Parathyroid adenoma (tissue), 2 donors: ENCODE measurements at regions not wholly inside any gene's neighbourhood (a gene's known extent, or its start where the extent isn't known, plus 50 kb on each side); places are given as distances from the start of the nearest gene placed in this dataset.
"Not testable (repeated sequence)": the region's sequence is repeated elsewhere in the genome, so short reads cannot be mapped to it uniquely, and the experiment has no call there.

Experiments
- H2AFZ ChIP-seq: fragments of 300-600 bp; sonication (generic); one replicate; pipeline ENCODE4 v1.7.0; 2017; ENCODE audit warnings: antibody characterized with exemption, mild to moderate bottlenecking
- H3K27ac ChIP-seq: fragments of 300-600 bp; sonication (generic); one replicate; pipeline ENCODE4 v1.7.0; 2017
- H3K27me3 ChIP-seq: fragments of 300-600 bp; sonication (generic); one replicate; pipeline ENCODE4 v1.7.0; 2017; ENCODE audit warnings: low read length; ENCODE audit not compliant: control insufficient read depth, insufficient read depth
- H3K36me3 ChIP-seq: fragments of 300-600 bp; sonication (generic); one replicate; pipeline ENCODE4 v1.7.0; 2017; ENCODE audit warnings: low read length; ENCODE audit not compliant: control insufficient read depth, insufficient read depth
- H3K4me1 ChIP-seq: fragments of 300-600 bp; sonication (generic); one replicate; pipeline ENCODE4 v1.7.0; 2017; ENCODE audit warnings: control low read depth
- H3K4me2 ChIP-seq: fragments of 300-600 bp; sonication (generic); one replicate; pipeline ENCODE4 v1.7.0; 2017; ENCODE audit warnings: low read length
- H3K4me3 ChIP-seq: fragments of 300-600 bp; sonication (generic); one replicate; pipeline ENCODE4 v1.7.0; 2017; ENCODE audit warnings: low read depth, low read length
- H3K79me2 ChIP-seq: fragments of 300-600 bp; sonication (generic); one replicate; pipeline ENCODE4 v1.7.0; 2017; ENCODE audit warnings: control low read depth
- H3K9ac ChIP-seq: fragments of 300-600 bp; sonication (generic); one replicate; pipeline ENCODE4 v1.7.0; 2017; ENCODE audit warnings: mild to moderate bottlenecking
- H3K9me3 ChIP-seq: fragments of 300-600 bp; sonication (generic); one replicate; pipeline ENCODE4 v1.7.0; 2017; ENCODE audit warnings: low read length; ENCODE audit not compliant: control insufficient read depth
- CTCF ChIP-seq: fragments of 300-600 bp; sonication (generic); IDR thresholded peaks from one replicate; pipeline ENCODE4 v1.7.0; 2017; ENCODE audit warnings: antibody characterized with exemption, mild to moderate bottlenecking
- donor health status: primary hyperparathyroidism.

GRCh38 chr7:119096683-119097082 is 872.2 kb downstream of the ANKRD7 start:
- Histone ChIP-seq H3K4me1 (no peaks in the 10 kb centered on the region), H2AFZ (no peak overlapping the region), H3K27me3 (no peaks in the 10 kb centered on the region), H3K36me3 (no peaks in the 10 kb centered on the region), H3K4me2 (no peak overlapping the region), H3K9me3 (no peaks in the 10 kb centered on the region), H3K79me2 (no peaks in the 10 kb centered on the region), H3K9ac (no peak overlapping the region), H3K27ac (no peak overlapping the region), H3K4me3 (no peak overlapping the region)
- no peak for TF ChIP-seq CTCF

- H3K4me2 ChIP-seq, H3K4me1 ChIP-seq, H3K27ac ChIP-seq, H3K4me3 ChIP-seq, H3K9ac ChIP-seq, H3K9me3 ChIP-seq, H2AFZ ChIP-seq, H3K36me3 ChIP-seq, H3K27me3 ChIP-seq, H3K79me2 ChIP-seq: not testable (repeated sequence)
These were observed 876.2 kb downstream of the ANKRD7 start for GRCh38 chr7:119100611-119101258.

DNA sequence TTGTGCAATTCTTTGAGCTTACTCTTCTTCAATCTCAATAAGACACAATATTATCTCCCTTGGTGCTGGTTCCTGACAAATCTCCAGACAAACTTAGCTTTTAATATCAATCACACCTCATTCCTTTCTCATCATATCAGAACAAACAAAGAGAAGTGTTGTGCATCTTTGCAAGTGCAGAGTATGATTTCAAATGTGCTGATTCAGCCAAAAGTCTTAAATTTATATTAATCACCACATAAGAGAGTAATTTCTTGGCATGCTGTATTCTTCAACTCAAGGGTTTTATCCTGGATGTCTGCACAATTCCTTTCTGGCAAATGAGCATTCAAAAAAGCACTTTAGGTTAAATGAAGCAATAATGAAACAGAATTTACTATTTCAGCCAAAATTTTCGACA is 877.8 kb downstream of the ANKRD7 start:
- no peaks in the 10 kb centered on the region for H3K79me2 ChIP-seq
- no peak overlapping the region for H3K4me3 ChIP-seq
- no peak overlapping the region for H3K27ac ChIP-seq
- H3K36me3 ChIP-seq: no peaks in the 10 kb centered on the region
- no peaks in the 10 kb centered on the region for H3K9me3 ChIP-seq
- no peak for TF ChIP-seq CTCF
- no peak overlapping the region for H3K9ac ChIP-seq
- H3K4me2 ChIP-seq: no peak overlapping the region
- H2AFZ ChIP-seq: no peak overlapping the region
- H3K27me3 ChIP-seq: no peaks in the 10 kb centered on the region
- no peaks in the 10 kb centered on the region for H3K4me1 ChIP-seq

- no peak for TF ChIP-seq CTCF
- Histone ChIP-seq H3K79me2 (no peaks in the 10 kb centered on the region), H3K9me3 (no peaks in the 10 kb centered on the region), H3K4me1 (no peaks in the 10 kb centered on the region), H3K27ac (no peak overlapping the region), H3K27me3 (no peaks in the 10 kb centered on the region), H2AFZ (no peak overlapping the region), H3K9ac (no peak overlapping the region), H3K4me2 (no peak overlapping the region), H3K36me3 (no peaks in the 10 kb centered on the region), H3K4me3 (no peak overlapping the region)
These were observed 880.9 kb downstream of the ANKRD7 start for GRCh38 chr7:119105381-119105780.

DNA sequence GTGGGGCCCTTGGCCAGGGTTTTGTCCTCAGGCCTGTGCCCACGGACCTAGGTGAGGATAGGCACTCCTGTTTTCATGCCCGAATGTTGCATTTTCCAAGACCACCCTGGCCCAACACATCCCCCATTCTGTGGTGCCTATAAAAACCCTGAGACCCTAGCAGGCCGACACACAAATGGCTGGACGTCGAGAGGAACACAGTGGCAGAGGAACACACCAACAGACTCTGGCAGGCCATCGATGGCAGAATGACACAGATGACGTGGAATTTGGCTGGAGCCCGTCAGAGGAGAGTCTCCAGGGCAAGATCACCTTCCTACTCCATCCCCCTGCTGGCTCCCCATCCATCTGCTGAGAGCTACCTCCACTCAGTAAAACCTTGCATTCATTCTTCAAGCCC is 898.8 kb downstream of the ANKRD7 start:
- Histone ChIP-seq H3K36me3 (no peaks in the 10 kb centered on the region), H3K4me3 (no peak overlapping the region), H3K4me2 (no peak overlapping the region), H3K9ac (no peak overlapping the region), H3K79me2 (no peaks in the 10 kb centered on the region), H3K27me3 (no peaks in the 10 kb centered on the region), H3K9me3 (no peaks in the 10 kb centered on the region), H2AFZ (no peak overlapping the region), H3K4me1 (no peaks in the 10 kb centered on the region), H3K27ac (no peak overlapping the region)
- no peak for TF ChIP-seq CTCF
